Liver (tissue), 3 donors: ENCODE measurements at regions not wholly inside any gene's neighbourhood (a gene's known extent, or its start where the extent isn't known, plus 50 kb on each side); places are given as distances from the start of the nearest gene placed in this dataset.
A peak's percentile ranks its signal among the peaks of the same experiment; 100 is the strongest.

Experiments used
- EGR1 ChIP-seq, 2 donors: IDR thresholded peaks; 2 replicates each; pipeline ENCODE4 v1.6.1; 2016 to 2018; ENCODE audit warnings: antibody characterized with exemption in 2 of 2, low read depth in 2 of 2
- FOXA1 ChIP-seq: IDR thresholded peaks from 2 replicates; pipeline ENCODE4 v1.6.1; 2016; ENCODE audit warnings: antibody characterized with exemption
- FOXA2 ChIP-seq: IDR thresholded peaks from 2 replicates; pipeline ENCODE4 v1.6.1; 2016; ENCODE audit warnings: antibody characterized with exemption
- GABPA ChIP-seq, 2 donors: IDR thresholded peaks in 1 of 2; conservative IDR thresholded peaks in 1 of 2; 2 replicates each; pipeline ENCODE4 v1.6.1; 2016; ENCODE audit warnings: antibody characterized with exemption in 2 of 2, mild to moderate bottlenecking in 1 of 2, moderate library complexity in 1 of 2
- HNF4A ChIP-seq, 2 donors: conservative IDR thresholded peaks; 2 replicates each; pipeline ENCODE4 v1.6.1; 2016; ENCODE audit warnings: antibody characterized with exemption in 2 of 2, mild to moderate bottlenecking in 2 of 2
- JUND ChIP-seq, 2 donors: IDR thresholded peaks; 2 replicates each; pipeline ENCODE4 v1.6.1; 2016; ENCODE audit warnings: antibody characterized with exemption in 2 of 2
- RAD21 ChIP-seq, 2 donors: IDR thresholded peaks; 2 replicates each; pipeline ENCODE4 v1.6.1; 2016; ENCODE audit warnings: antibody characterized with exemption in 2 of 2, mild to moderate bottlenecking in 2 of 2
- SP1 ChIP-seq: IDR thresholded peaks from 2 replicates; pipeline ENCODE4 v1.6.1; 2018; ENCODE audit warnings: antibody characterized with exemption, mild to moderate bottlenecking
- TAF1 ChIP-seq: conservative IDR thresholded peaks from 2 replicates; pipeline ENCODE4 v1.6.1; 2016; ENCODE audit warnings: antibody characterized with exemption, mild to moderate bottlenecking
- YY1 ChIP-seq: IDR thresholded peaks from 2 replicates; pipeline ENCODE4 v1.6.1; 2016; ENCODE audit warnings: antibody characterized with exemption, mild to moderate bottlenecking
- TF ChIP-seq, protein P1 (sequence below): fragments of 150-350 bp; IDR thresholded peaks from 2 replicates; pipeline ENCODE4 v1.5.1; 2017; ENCODE audit warnings: improper control_type of control experiment, low read depth, low read length; ENCODE audit not compliant: missing input control
- TF ChIP-seq, protein P2 (sequence below): IDR thresholded peaks from 2 replicates; pipeline ENCODE4 v1.6.1; 2016; ENCODE audit warnings: antibody characterized with exemption
- TF ChIP-seq, protein P3 (sequence below): IDR thresholded peaks from 2 replicates; pipeline ENCODE4 v1.6.1; 2016; ENCODE audit warnings: antibody characterized with exemption, mild to moderate bottlenecking
- donor health status: healthy.
- donor health status: healthy.

DNA sequence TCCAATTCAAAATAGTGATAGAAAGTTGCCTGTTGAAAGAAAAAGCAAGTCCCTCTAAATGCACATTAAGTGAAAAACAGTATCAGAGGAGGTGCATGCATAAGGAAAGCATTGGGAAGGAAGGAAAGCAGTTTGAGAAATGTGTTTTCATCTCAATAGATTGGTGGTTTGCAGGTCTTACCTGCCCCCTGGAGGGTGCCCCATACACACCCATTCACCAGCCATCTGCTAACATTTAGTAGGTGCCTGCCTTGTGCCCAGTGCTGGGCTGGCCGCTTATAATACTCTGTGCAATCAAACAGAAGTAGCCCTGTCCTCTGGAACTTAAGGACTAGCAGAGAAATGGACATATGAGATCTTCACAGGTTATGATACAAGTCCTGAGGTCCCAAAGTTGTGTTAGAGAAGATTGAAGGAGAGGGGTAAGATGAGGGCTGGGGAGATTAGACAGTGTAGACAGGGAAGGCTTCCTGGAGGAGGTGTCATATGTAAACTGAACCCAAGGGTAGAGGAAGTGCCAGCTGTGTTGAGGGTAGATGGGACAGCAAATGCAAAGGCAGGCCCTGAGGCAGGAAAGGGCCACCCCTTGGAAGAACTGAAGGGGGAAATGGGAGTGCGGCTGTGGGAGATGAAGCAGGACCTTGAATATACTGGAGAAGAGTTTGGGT is 184.2 kb downstream of the MN1 start:
- TF ChIP-seq, protein P1, sequence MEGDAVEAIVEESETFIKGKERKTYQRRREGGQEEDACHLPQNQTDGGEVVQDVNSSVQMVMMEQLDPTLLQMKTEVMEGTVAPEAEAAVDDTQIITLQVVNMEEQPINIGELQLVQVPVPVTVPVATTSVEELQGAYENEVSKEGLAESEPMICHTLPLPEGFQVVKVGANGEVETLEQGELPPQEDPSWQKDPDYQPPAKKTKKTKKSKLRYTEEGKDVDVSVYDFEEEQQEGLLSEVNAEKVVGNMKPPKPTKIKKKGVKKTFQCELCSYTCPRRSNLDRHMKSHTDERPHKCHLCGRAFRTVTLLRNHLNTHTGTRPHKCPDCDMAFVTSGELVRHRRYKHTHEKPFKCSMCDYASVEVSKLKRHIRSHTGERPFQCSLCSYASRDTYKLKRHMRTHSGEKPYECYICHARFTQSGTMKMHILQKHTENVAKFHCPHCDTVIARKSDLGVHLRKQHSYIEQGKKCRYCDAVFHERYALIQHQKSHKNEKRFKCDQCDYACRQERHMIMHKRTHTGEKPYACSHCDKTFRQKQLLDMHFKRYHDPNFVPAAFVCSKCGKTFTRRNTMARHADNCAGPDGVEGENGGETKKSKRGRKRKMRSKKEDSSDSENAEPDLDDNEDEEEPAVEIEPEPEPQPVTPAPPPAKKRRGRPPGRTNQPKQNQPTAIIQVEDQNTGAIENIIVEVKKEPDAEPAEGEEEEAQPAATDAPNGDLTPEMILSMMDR = peak; percentile 6
- no peak for TF ChIP-seq YY1
- no peak for TF ChIP-seq FOXA1
- TF ChIP-seq, protein P2, sequence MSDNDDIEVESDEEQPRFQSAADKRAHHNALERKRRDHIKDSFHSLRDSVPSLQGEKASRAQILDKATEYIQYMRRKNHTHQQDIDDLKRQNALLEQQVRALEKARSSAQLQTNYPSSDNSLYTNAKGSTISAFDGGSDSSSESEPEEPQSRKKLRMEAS = no peak
- TF ChIP-seq TAF1 = no peak
- TF ChIP-seq, protein P3, sequence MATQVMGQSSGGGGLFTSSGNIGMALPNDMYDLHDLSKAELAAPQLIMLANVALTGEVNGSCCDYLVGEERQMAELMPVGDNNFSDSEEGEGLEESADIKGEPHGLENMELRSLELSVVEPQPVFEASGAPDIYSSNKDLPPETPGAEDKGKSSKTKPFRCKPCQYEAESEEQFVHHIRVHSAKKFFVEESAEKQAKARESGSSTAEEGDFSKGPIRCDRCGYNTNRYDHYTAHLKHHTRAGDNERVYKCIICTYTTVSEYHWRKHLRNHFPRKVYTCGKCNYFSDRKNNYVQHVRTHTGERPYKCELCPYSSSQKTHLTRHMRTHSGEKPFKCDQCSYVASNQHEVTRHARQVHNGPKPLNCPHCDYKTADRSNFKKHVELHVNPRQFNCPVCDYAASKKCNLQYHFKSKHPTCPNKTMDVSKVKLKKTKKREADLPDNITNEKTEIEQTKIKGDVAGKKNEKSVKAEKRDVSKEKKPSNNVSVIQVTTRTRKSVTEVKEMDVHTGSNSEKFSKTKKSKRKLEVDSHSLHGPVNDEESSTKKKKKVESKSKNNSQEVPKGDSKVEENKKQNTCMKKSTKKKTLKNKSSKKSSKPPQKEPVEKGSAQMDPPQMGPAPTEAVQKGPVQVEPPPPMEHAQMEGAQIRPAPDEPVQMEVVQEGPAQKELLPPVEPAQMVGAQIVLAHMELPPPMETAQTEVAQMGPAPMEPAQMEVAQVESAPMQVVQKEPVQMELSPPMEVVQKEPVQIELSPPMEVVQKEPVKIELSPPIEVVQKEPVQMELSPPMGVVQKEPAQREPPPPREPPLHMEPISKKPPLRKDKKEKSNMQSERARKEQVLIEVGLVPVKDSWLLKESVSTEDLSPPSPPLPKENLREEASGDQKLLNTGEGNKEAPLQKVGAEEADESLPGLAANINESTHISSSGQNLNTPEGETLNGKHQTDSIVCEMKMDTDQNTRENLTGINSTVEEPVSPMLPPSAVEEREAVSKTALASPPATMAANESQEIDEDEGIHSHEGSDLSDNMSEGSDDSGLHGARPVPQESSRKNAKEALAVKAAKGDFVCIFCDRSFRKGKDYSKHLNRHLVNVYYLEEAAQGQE = no peak
- TF ChIP-seq GABPA (IDR thresholded peaks at IDR 0.05 in 1 of 2, conservative IDR thresholded peaks at IDR 0.05 in 1 of 2) = no peak
- no peak for TF ChIP-seq SP1
- no peak for TF ChIP-seq HNF4A (conservative IDR thresholded peaks at IDR 0.05)
- peak; percentile 19 to 53 for TF ChIP-seq RAD21 (IDR thresholded peaks at IDR 0.05)
- TF ChIP-seq JUND (IDR thresholded peaks at IDR 0.05) = no peak
- TF ChIP-seq FOXA2 = no peak
- TF ChIP-seq EGR1 (IDR thresholded peaks at IDR 0.05; ENCODE audit: low read depth in 2 of 2) = no peak
